ENCODE measurements at regions not wholly inside any gene's neighbourhood (a gene's known extent, or its start where the extent isn't known, plus 50 kb on each side); places are given as distances from the start of the nearest gene placed in this dataset.
"Not testable (repeated sequence)": the region's sequence is repeated elsewhere in the genome, so short reads cannot be mapped to it uniquely, and the experiment has no call there.

DNA sequence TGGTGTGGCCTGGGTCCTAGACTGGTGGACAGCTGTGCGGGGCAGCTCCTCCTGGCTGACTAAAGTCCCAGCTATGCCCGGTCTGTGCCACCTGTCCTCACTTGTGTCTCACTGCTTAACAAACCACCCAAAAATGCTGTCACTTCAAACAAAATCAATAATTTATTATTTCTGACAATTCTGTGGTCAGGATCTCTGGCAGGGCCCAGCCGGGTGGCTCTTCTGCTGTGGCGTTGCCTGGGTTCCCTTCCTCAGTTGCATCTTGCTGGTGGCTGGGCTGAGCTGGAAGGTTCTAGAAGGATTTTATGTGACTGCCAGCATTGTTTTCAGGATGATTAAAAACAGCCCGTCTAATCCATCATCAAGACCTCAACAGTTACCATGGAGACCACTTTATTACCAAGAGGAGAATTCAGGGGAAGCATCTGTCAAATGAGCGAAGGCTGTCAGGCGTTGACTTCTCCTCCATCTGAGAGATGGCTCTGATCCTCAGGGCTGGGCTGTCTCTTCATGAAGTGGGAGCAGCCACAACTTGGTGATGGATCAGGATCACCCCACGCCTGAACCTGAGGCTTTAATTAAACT is 280.6 kb upstream of the SFSWAP start:
- Histone ChIP-seq H3K9me3 (no peaks in the 10 kb centered on the region), H3K27me3 (peaks cover 48% of the 10 kb centered on the region), H3K4me1 (no peaks in the 10 kb centered on the region), H3K36me3 (no peaks in the 10 kb centered on the region), H3K4me3 (no peak overlapping the region), H3K27ac (no peak overlapping the region)
- WGBS: 73% methylated on average over 8 of the region's 8 CpGs
- TF ChIP-seq POLR2A (IDR thresholded peaks at IDR 0.05) (no peak), CTCF (IDR thresholded peaks at IDR 0.05) (no peak), POLR2AphosphoS5 (IDR thresholded peaks at IDR 0.05) (no peak), EP300 (IDR thresholded peaks at IDR 0.05) (no peak)
- peak in 1 of 2 donors; percentile 18 for DNase-seq (ENCODE audit: low spot score in 2 of 2)

- not testable (repeated sequence) for H3K27ac ChIP-seq, H3K4me3 ChIP-seq, H3K4me1 ChIP-seq, H3K9me3 ChIP-seq, H3K36me3 ChIP-seq
- peak in 1 of 2 donors; percentile 38 for DNase-seq (ENCODE audit: low spot score in 2 of 2)
- WGBS: 87% methylated on average over 8 of the region's 17 CpGs
- peaks cover 51% of the 10 kb centered on the region for H3K27me3 ChIP-seq
These were observed 279.7 kb upstream of the SFSWAP start for GRCh38 chr12:131431126-131431655.

DNA sequence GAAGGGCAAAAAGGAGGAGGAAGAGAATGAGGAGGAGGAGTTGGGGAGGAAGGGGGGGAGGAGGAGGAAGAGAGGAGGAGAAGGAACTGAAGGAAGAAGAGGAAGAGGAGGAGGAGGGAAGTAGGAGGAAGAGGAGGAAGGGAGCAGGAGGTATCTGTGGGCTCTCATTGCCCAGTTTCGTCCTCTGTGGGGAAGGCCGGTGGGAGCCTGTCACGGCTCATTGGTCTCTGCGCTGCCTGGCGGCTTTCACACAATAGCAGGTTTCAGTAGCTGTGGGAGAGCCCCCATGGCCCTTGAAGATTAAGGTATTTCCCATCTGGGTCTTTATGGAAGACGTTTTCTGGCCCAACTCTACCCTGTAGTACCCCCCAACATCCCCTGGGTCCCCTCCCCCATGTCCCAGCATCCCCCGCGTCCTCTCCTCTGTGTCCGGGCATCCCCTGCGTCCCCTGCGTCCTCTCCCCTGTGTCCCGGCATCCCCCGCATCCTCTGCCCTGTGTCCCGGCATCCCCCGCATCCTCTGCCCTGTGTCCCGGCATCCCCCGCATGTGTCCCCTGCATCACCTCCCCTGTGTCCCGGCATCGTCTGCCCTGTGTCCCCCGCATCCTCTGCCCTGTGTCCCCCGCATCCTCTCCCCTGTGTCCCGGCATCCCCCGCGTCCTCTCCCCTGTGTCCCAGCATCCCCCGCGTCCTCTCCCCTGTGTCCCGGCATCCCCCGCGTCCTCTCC is 278.2 kb upstream of the SFSWAP start:
- Histone ChIP-seq H3K27me3 (peaks cover 57% of the 10 kb centered on the region), H3K36me3 (no peaks in the 10 kb centered on the region), H3K27ac (no peak overlapping the region), H3K4me3 (no peak overlapping the region), H3K9me3 (no peaks in the 10 kb centered on the region), H3K4me1 (no peaks in the 10 kb centered on the region)
- DNase-seq (ENCODE audit: low spot score in 2 of 2): peak in 1 of 2 donors; percentile 20
- WGBS: 64% methylated on average over 26 of the region's 29 CpGs
- no peak for TF ChIP-seq EP300 (IDR thresholded peaks at IDR 0.05)

DNA sequence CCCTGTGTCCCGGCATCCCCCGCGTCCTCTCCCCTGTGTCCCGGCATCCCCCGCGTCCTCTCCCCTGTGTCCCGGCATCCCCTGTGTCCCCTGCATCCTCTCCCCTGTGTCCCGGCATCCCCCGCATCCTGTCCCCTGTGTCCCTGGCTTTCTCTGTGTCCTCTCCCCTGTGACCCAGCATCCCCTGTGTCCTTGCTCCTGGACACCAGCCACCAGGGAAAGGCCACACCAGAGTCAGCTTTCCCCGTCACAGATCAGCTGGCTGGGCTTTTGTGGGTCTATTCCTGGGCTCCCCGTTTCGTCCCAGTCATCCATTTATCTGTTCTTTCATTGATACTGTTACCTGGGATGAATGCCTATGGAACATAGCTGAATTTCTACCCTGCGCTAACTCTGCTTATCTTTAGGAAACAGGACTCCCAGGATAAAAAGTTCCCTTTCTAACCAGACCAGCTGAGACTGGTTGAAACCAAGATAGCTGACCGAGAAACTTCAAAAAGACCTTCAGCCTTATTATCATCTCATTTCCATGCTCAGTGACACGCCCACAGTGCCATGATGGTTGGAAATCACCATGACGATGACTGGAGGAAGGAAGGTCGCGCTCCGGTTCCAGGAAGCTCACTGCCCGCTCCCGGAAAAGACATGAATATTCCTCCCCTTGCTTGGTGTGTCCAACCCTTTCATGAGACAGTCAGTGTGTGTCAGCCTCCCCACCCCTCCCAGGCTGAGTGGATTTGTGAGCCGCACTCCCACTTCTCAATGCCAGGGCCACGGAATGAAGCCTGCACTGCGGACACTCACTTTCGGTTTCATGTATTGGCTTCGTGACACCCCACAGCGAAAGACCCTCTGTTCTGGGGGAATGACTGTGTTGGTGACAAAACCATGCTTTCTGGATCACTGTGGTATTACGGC is 276.4 kb upstream of the SFSWAP start:
- no peak overlapping the region for H3K4me3 ChIP-seq
- H3K4me1 ChIP-seq: no peaks in the 10 kb centered on the region
- H3K36me3 ChIP-seq: no peaks in the 10 kb centered on the region
- H3K27me3 ChIP-seq: peaks cover 62% of the 10 kb centered on the region
- 81% methylated on average over 21 of the region's 28 CpGs for WGBS
- H3K9me3 ChIP-seq: no peaks in the 10 kb centered on the region
- TF ChIP-seq CTCF (IDR thresholded peaks at IDR 0.05) (no peak), EP300 (IDR thresholded peaks at IDR 0.05) (no peak), POLR2AphosphoS5 (IDR thresholded peaks at IDR 0.05) (no peak), POLR2A (IDR thresholded peaks at IDR 0.05) (no peak)
- peak in 1 of 2 donors; percentile 2 for DNase-seq (ENCODE audit: low spot score in 2 of 2)
- H3K27ac ChIP-seq: no peak overlapping the region

DNA sequence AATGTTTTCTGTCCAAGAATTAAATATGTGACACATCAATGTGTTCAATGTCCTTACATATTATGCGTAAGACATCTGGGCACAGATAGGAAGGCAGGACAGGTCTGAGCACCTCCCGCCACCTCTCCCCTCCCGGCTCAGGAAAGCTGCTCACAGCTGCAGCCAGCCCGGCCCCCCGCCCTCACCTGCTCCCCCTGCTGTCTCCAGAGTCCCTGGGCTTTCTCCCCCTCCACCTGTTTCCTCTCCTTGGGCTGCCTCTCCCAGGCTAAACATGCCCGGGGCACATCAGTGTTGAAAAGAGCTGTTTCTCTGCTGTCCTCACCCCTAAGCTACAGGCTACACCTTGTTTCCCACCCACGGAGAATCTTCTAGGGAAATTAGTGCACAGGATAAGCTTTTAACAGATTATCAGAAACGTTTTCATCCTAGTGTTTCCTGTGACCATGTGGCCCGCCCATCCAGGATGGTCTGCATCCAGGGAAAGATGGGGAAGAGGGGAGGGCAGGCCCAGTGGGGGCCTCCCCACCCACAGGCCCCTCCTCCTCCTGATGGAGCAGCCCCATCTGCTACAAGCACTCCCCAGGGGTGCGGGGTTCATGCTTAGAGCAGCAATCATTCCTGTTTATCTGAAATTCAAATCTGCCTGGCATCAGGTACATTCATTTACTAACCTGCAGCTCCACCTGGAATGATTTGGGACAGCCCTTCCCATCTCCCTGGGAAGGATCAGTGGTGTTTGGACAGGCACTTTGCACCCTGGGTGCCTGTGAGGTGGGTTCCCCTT is 273.8 kb upstream of the SFSWAP start:
- TF ChIP-seq POLR2AphosphoS5 (IDR thresholded peaks at IDR 0.05) (no peak), POLR2A (IDR thresholded peaks at IDR 0.05) (no peak), EP300 (IDR thresholded peaks at IDR 0.05) (no peak), CTCF (IDR thresholded peaks at IDR 0.05) (no peak)
- peak in 1 of 2 donors; percentile 15 for DNase-seq (ENCODE audit: low spot score in 2 of 2)
- WGBS: 32% methylated on average over 9 of the region's 10 CpGs
- H3K4me3 ChIP-seq: no peak overlapping the region
- H3K27me3 ChIP-seq: peaks cover 39% of the 10 kb centered on the region
- H3K36me3 ChIP-seq: no peaks in the 10 kb centered on the region
- H3K27ac ChIP-seq: no peak overlapping the region
- H3K4me1 ChIP-seq: no peaks in the 10 kb centered on the region
- no peaks in the 10 kb centered on the region for H3K9me3 ChIP-seq

All from suprapubic skin (tissue), 4 donors.